DND-41 (cell line): ENCODE measurements at regions not wholly inside any gene's neighbourhood (a gene's known extent, or its start where the extent isn't known, plus 50 kb on each side); places are given as distances from the start of the nearest gene placed in this dataset.

Experiments used
- CTCF ChIP-seq: IDR thresholded peaks from 2 replicates; pipeline ENCODE4 v1.5.1; 2012; ENCODE audit warnings: borderline replicate concordance, low read length, moderate library complexity, mild to moderate bottlenecking; ENCODE audit not compliant: poor library complexity, severe bottlenecking; ENCODE audit errors: extremely low read depth
- EZH2 ChIP-seq: IDR thresholded peaks from 3 replicates; pipeline ENCODE4 v1.6.1; 2012; ENCODE audit warnings: borderline replicate concordance, low read depth, mild to moderate bottlenecking, moderate library complexity, low read length, inconsistent platforms; ENCODE audit not compliant: severe bottlenecking

DNA sequence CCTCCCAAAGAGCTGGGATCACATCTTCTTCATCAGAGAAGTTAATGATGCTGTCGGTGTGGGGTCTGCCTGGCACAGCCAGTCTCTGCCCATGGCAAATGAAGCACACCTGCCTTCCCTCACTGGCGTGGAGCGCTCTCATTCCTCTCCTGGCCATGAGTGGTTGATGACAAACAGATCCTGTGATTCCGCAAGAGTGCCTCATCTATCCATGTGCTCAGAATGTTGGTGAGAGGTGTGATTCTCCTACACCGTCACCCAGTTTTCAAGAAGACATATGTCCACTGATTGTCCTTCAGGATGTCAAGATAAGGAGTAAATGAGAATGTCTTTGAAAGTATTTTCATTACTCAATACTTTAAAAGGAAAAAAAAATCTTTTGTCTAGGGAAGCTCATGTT, 97.5 kb upstream of the GGTLC1 start:
- TF ChIP-seq CTCF (no peak), EZH2 (no peak)
